SK-MEL-5 (cell line): ENCODE measurements at regions not wholly inside any gene's neighbourhood (a gene's known extent, or its start where the extent isn't known, plus 50 kb on each side); places are given as distances from the start of the nearest gene placed in this dataset.
"Not testable (repeated sequence)": the region's sequence is repeated elsewhere in the genome, so short reads cannot be mapped to it uniquely, and the experiment has no call there.

ENCODE experiments used
- DNase-seq: peaks from one replicate; pipeline ENCODE4 v3.0.0-alpha.2; 2016; ENCODE audit warnings: low read depth, low spot score
- in situ Hi-C: cut with HindIII; loops from 2 replicates; pipeline ENCODE4 v1.10.0; 2016; ENCODE audit warnings: low sequenced_read_pairs, high pct_unique_total_duplicates, low pct_unique_long_range_greater_than_20kb

GRCh38 chr16:60271025-60271771 is 1537.1 kb upstream of the GOT2 start:
- in situ Hi-C loops: no loop called here
- DNase-seq: no peak

- in situ Hi-C loops: no loop called here
- DNase-seq: no peak
Measured at GRCh38 chr16:60261425-60261824, 1527.3 kb upstream of the GOT2 start.

GRCh38 chr16:60259956-60260355 is 1525.8 kb upstream of the GOT2 start:
- DNase-seq: no peak
- in situ Hi-C loops: no loop called here

- in situ Hi-C loops: no loop called here
Measured at GRCh38 chr16:60246086-60246485, 1512.0 kb upstream of the GOT2 start.

GRCh38 chr16:60241671-60242070 is 1507.6 kb upstream of the GOT2 start:
- DNase-seq: no peak
- in situ Hi-C loops: no loop called here

More at GRCh38 chr16:60246086-60246485, 1512.0 kb upstream of the GOT2 start:
- no peak for DNase-seq

- peak; percentile 38 for DNase-seq
- in situ Hi-C loops: no loop called here
Measured at GRCh38 chr16:60230666-60231065, 1496.5 kb upstream of the GOT2 start.

- in situ Hi-C loops: no loop called here
- no peak for DNase-seq
Measured at GRCh38 chr16:60225541-60225940, 1491.4 kb upstream of the GOT2 start.

- no peak for DNase-seq
- in situ Hi-C loops: no loop called here
Measured at GRCh38 chr16:60217787-60218186, 1483.7 kb upstream of the GOT2 start.

GRCh38 chr16:60214311-60214710 is 1480.2 kb upstream of the GOT2 start:
- DNase-seq: no peak
- in situ Hi-C loops: no loop called here

- no peak for DNase-seq
- in situ Hi-C loops: no loop called here
Measured at GRCh38 chr16:60206516-60206915, 1472.4 kb upstream of the GOT2 start.

GRCh38 chr16:60204181-60204580 is 1470.1 kb upstream of the GOT2 start:
- peak; percentile 17 for DNase-seq
- in situ Hi-C loops: no loop called here

- peak; percentile 34 for DNase-seq
- in situ Hi-C loops: no loop called here
Measured at GRCh38 chr16:60203525-60204124, 1469.5 kb upstream of the GOT2 start.

GRCh38 chr16:60200729-60201128 is 1466.6 kb upstream of the GOT2 start:
- in situ Hi-C loops, DNase-seq: not testable (repeated sequence)

- in situ Hi-C loops: no loop called here
- DNase-seq: no peak
Measured at GRCh38 chr16:60200161-60200560, 1466.0 kb upstream of the GOT2 start.

- in situ Hi-C loops: no loop called here
- no peak for DNase-seq
Measured at GRCh38 chr16:60199150-60199549, 1465.0 kb upstream of the GOT2 start.

GRCh38 chr16:60181536-60181935 is 1447.4 kb upstream of the GOT2 start:
- in situ Hi-C loops: no loop called here
- no peak for DNase-seq

- in situ Hi-C loops: no loop called here
- no peak for DNase-seq
Measured at GRCh38 chr16:60180609-60181008, 1446.5 kb upstream of the GOT2 start.

- DNase-seq: no peak
- in situ Hi-C loops: no loop called here
Measured at GRCh38 chr16:60170196-60170595, 1436.1 kb upstream of the GOT2 start.

- in situ Hi-C loops: no loop called here
- no peak for DNase-seq
Measured at GRCh38 chr16:60166111-60166510, 1432.0 kb upstream of the GOT2 start.
